Neural crest cell (in vitro differentiated cells): ENCODE measurements at regions not wholly inside any gene's neighbourhood (a gene's known extent, or its start where the extent isn't known, plus 50 kb on each side); places are given as distances from the start of the nearest gene placed in this dataset.
"Not testable (repeated sequence)": the region's sequence is repeated elsewhere in the genome, so short reads cannot be mapped to it uniquely, and the experiment has no call there.

Experiments
- DNase-seq: peaks from one replicate; pipeline ENCODE4 v3.0.0; 2021; ENCODE audit warnings: low read depth, mixed read lengths, low spot score
- H3K27ac Mint-ChIP-seq: one replicate; pipeline ENCODE4 v1.8.0; 2021; ENCODE audit warnings: mild to moderate bottlenecking, mixed read lengths; ENCODE audit not compliant: unreplicated experiment
- H3K27me3 Mint-ChIP-seq: 2 replicates; pipeline ENCODE4 v1.8.0; 2021; ENCODE audit warnings: low read depth, mild to moderate bottlenecking, mixed read lengths
- H3K36me3 Mint-ChIP-seq: 2 replicates; pipeline ENCODE4 v1.8.0; 2021; ENCODE audit warnings: low read depth, mild to moderate bottlenecking, mixed read lengths
- H3K4me1 Mint-ChIP-seq: 2 replicates; pipeline ENCODE4 v1.8.0; 2021; ENCODE audit warnings: mixed read lengths
- H3K4me3 Mint-ChIP-seq: one replicate; pipeline ENCODE4 v1.8.0; 2021; ENCODE audit warnings: mild to moderate bottlenecking, mixed read lengths
- H3K9me3 Mint-ChIP-seq: 2 replicates; pipeline ENCODE4 v1.8.0; 2021; ENCODE audit warnings: mixed read lengths
- TF ChIP-seq, protein P1 (sequence below): fragments of 200-600 bp; sonication (generic); conservative IDR thresholded peaks from 2 replicates; pipeline ENCODE4 v1.5.0; 2021; ENCODE audit warnings: antibody characterized with exemption, mild to moderate bottlenecking

GRCh38 chr4:17027495-17027894 is 129.1 kb upstream of the LDB2 start:
- no peak overlapping the region for H3K27ac Mint-ChIP-seq
- H3K4me3 Mint-ChIP-seq = no peak overlapping the region
- TF ChIP-seq, protein P1, sequence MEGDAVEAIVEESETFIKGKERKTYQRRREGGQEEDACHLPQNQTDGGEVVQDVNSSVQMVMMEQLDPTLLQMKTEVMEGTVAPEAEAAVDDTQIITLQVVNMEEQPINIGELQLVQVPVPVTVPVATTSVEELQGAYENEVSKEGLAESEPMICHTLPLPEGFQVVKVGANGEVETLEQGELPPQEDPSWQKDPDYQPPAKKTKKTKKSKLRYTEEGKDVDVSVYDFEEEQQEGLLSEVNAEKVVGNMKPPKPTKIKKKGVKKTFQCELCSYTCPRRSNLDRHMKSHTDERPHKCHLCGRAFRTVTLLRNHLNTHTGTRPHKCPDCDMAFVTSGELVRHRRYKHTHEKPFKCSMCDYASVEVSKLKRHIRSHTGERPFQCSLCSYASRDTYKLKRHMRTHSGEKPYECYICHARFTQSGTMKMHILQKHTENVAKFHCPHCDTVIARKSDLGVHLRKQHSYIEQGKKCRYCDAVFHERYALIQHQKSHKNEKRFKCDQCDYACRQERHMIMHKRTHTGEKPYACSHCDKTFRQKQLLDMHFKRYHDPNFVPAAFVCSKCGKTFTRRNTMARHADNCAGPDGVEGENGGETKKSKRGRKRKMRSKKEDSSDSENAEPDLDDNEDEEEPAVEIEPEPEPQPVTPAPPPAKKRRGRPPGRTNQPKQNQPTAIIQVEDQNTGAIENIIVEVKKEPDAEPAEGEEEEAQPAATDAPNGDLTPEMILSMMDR = no peak
- no peak for DNase-seq
- no peaks in the 10 kb centered on the region for H3K27me3 Mint-ChIP-seq
- H3K9me3 Mint-ChIP-seq = peaks cover 2% of the 10 kb centered on the region
- H3K36me3 Mint-ChIP-seq = no peaks in the 10 kb centered on the region
- H3K4me1 Mint-ChIP-seq = no peaks in the 10 kb centered on the region

GRCh38 chr4:17024425-17024824 is 126.0 kb upstream of the LDB2 start:
- no peak overlapping the region for H3K27ac Mint-ChIP-seq
- peaks cover 19% of the 10 kb centered on the region for H3K4me1 Mint-ChIP-seq
- no peaks in the 10 kb centered on the region for H3K36me3 Mint-ChIP-seq
- no peaks in the 10 kb centered on the region for H3K27me3 Mint-ChIP-seq
- TF ChIP-seq, protein P1 = no peak
- no peak for DNase-seq
- no peak overlapping the region for H3K4me3 Mint-ChIP-seq
- H3K9me3 Mint-ChIP-seq = peaks cover 2% of the 10 kb centered on the region

- Mint-ChIP-seq H3K27ac (no peak overlapping the region), H3K27me3 (no peaks in the 10 kb centered on the region)
These were observed 122.5 kb upstream of the LDB2 start for GRCh38 chr4:17020901-17021300.

DNA sequence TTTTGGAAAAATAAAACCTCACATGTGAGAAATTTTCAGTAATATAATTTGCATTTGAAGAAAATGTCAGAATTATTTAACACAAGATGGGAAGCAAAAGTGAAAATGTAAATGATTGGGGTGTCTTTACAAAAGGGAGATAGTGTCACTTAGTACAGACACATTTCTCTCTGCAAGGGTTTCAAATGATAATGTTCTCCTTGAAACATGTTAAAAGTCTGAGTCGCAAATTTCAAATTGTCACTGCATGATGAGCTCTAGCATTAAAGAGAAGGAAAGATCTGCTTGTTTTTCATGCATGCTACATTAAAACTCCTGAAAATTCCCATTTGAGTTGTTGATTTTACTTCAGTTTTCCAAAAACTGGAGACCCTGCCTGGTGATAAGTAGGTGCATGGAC is 122.0 kb upstream of the LDB2 start:
- Mint-ChIP-seq H3K27me3 (no peaks in the 10 kb centered on the region), H3K36me3 (no peaks in the 10 kb centered on the region), H3K4me1 (peaks cover 27% of the 10 kb centered on the region), H3K9me3 (peaks cover 2% of the 10 kb centered on the region), H3K27ac (no peak overlapping the region), H3K4me3 (no peak overlapping the region)
- no peak for DNase-seq
- TF ChIP-seq, protein P1 = no peak

More at GRCh38 chr4:17020901-17021300, 122.5 kb upstream of the LDB2 start:
- H3K4me3 Mint-ChIP-seq = no peak overlapping the region
- peaks cover 27% of the 10 kb centered on the region for H3K4me1 Mint-ChIP-seq
- DNase-seq = no peak
- TF ChIP-seq, protein P1 = no peak
- peaks cover 2% of the 10 kb centered on the region for H3K9me3 Mint-ChIP-seq
- no peaks in the 10 kb centered on the region for H3K36me3 Mint-ChIP-seq

GRCh38 chr4:17018621-17019020 is 120.2 kb upstream of the LDB2 start:
- H3K36me3 Mint-ChIP-seq, H3K27me3 Mint-ChIP-seq, H3K27ac Mint-ChIP-seq, DNase-seq, H3K9me3 Mint-ChIP-seq, H3K4me3 Mint-ChIP-seq: not testable (repeated sequence)
- peaks cover 27% of the 10 kb centered on the region for H3K4me1 Mint-ChIP-seq

- Mint-ChIP-seq H3K36me3 (no peaks in the 10 kb centered on the region), H3K27me3 (no peaks in the 10 kb centered on the region), H3K4me3 (no peak overlapping the region), H3K9me3 (peaks cover 2% of the 10 kb centered on the region), H3K27ac (peak overlapping the region; percentile 62), H3K4me1 (peaks cover 27% of the 10 kb centered on the region)
- TF ChIP-seq, protein P1 = no peak
- DNase-seq = no peak
These were observed 119.6 kb upstream of the LDB2 start for GRCh38 chr4:17018013-17018412.
